GM18505 (cell line): ENCODE measurements at regions not wholly inside any gene's neighbourhood (a gene's known extent, or its start where the extent isn't known, plus 50 kb on each side); places are given as distances from the start of the nearest gene placed in this dataset.

ENCODE experiments used
- ATAC-seq: cut with Tn5 transposase; IDR thresholded peaks from one replicate; pipeline ENCODE4 v1.9.1; 2021; ENCODE audit not compliant: unreplicated experiment
- POLR2A ChIP-seq: IDR thresholded peaks from 4 replicates; pipeline ENCODE4 v1.6.1; 2011; ENCODE audit warnings: borderline replicate concordance; ENCODE audit not compliant: insufficient read depth, insufficient read length; ENCODE audit errors: extremely low read depth

GRCh38 chrX:20595928-20596575, 329.3 kb upstream of the RPS6KA3 start:
- no peak for ATAC-seq
- TF ChIP-seq POLR2A, result no peak

- no peak for ATAC-seq
- no peak for TF ChIP-seq POLR2A
Observed at GRCh38 chrX:20594985-20595384, 328.3 kb upstream of the RPS6KA3 start.

- ATAC-seq, result no peak
- TF ChIP-seq POLR2A, result no peak
Observed at GRCh38 chrX:20593836-20594235, 327.1 kb upstream of the RPS6KA3 start.

GRCh38 chrX:20593402-20593801, 326.7 kb upstream of the RPS6KA3 start:
- ATAC-seq, result no peak
- no peak for TF ChIP-seq POLR2A

- TF ChIP-seq POLR2A, result no peak
- no peak for ATAC-seq
Observed at GRCh38 chrX:20591246-20591645, 324.5 kb upstream of the RPS6KA3 start.

- TF ChIP-seq POLR2A, result no peak
- ATAC-seq, result no peak
Observed at GRCh38 chrX:20585782-20586181, 319.1 kb upstream of the RPS6KA3 start.

- ATAC-seq, result no peak
Observed at GRCh38 chrX:20571611-20572010, 304.9 kb upstream of the RPS6KA3 start.

GRCh38 chrX:20567108-20567507, 300.4 kb upstream of the RPS6KA3 start:
- ATAC-seq, result peak; percentile 70

More at GRCh38 chrX:20571611-20572010, 304.9 kb upstream of the RPS6KA3 start:
- no peak for TF ChIP-seq POLR2A

GRCh38 chrX:20547611-20548051, 280.9 kb upstream of the RPS6KA3 start:
- ATAC-seq, result no peak
- TF ChIP-seq POLR2A, result no peak

More at GRCh38 chrX:20567108-20567507, 300.4 kb upstream of the RPS6KA3 start:
- TF ChIP-seq POLR2A, result no peak

GRCh38 chrX:20545538-20545937, 278.8 kb upstream of the RPS6KA3 start:
- no peak for ATAC-seq
- TF ChIP-seq POLR2A, result no peak

GRCh38 chrX:20542072-20542471, 275.4 kb upstream of the RPS6KA3 start:
- TF ChIP-seq POLR2A, result no peak
- ATAC-seq, result no peak

GRCh38 chrX:20538974-20539373, 272.3 kb upstream of the RPS6KA3 start:
- no peak for ATAC-seq
- TF ChIP-seq POLR2A, result no peak

- ATAC-seq, result no peak
- TF ChIP-seq POLR2A, result no peak
Observed at GRCh38 chrX:20531667-20532066, 265.0 kb upstream of the RPS6KA3 start.

GRCh38 chrX:20530406-20530921, 263.8 kb upstream of the RPS6KA3 start:
- ATAC-seq, result no peak
- no peak for TF ChIP-seq POLR2A
